WTC11 (cell line): ENCODE measurements at regions not wholly inside any gene's neighbourhood (a gene's known extent, or its start where the extent isn't known, plus 50 kb on each side); places are given as distances from the start of the nearest gene placed in this dataset.

Experiments
- ATAC-seq: fragments of 200-7000 bp; cut with Tn5 transposase; 2 replicates; pipeline ENCODE4 v1.10.0; 2021; ENCODE audit warnings: mild to moderate bottlenecking, moderate library complexity
- CTCF ChIA-PET: fragments of 300-600 bp; sonication (Branson Sonifier 250); formaldehyde crosslinking; loops from one replicate; lab custom pipeline; 2021; ENCODE audit warnings: antibody characterized with exemption; lab: Charles Lee
- POLR2A ChIA-PET: fragments of 350-600 bp; sonication (Branson Sonifier 250); formaldehyde crosslinking; loops from one replicate; lab custom pipeline; 2021; ENCODE audit warnings: antibody characterized with exemption; lab: Charles Lee
- DNase-seq: peaks from one replicate; pipeline ENCODE4 v3.0.0; 2021; ENCODE audit warnings: low spot score
- H3K27ac Mint-ChIP-seq: 2 replicates; pipeline ENCODE4 v1.8.0; 2021; ENCODE audit warnings: mixed read lengths
- H3K27me3 Mint-ChIP-seq: 2 replicates; pipeline ENCODE4 v1.8.0; 2021; ENCODE audit warnings: low read depth, mild to moderate bottlenecking, moderate library complexity, mixed read lengths
- H3K36me3 Mint-ChIP-seq: 2 replicates; pipeline ENCODE4 v1.8.0; 2021; ENCODE audit warnings: mixed read lengths
- H3K4me1 Mint-ChIP-seq: 2 replicates; pipeline ENCODE4 v1.8.0; 2022; ENCODE audit warnings: mixed read lengths
- H3K4me3 Mint-ChIP-seq: 2 replicates; pipeline ENCODE4 v1.8.0; 2021; ENCODE audit warnings: mild to moderate bottlenecking, moderate library complexity, mixed read lengths
- H3K9me3 Mint-ChIP-seq: 2 replicates; pipeline ENCODE4 v1.8.0; 2021; ENCODE audit warnings: mixed read lengths
- CREB1 ChIP-seq: sonication (generic); formaldehyde crosslinking; IDR thresholded peaks from 2 replicates; pipeline ENCODE4 v1.8.0; 2023; ENCODE audit warnings: mild to moderate bottlenecking, missing genetic modification reagents
- EMX1 ChIP-seq: fragments of 250-450 bp; sonication (Bioruptor Pico); IDR thresholded peaks from 2 replicates; pipeline ENCODE4 v1.8.0; 2021; ENCODE audit warnings: mild to moderate bottlenecking
- FOXK1 ChIP-seq: sonication (generic); formaldehyde crosslinking; IDR thresholded peaks from 2 replicates; pipeline ENCODE4 v1.8.0; 2022; ENCODE audit warnings: mild to moderate bottlenecking, moderate library complexity, missing genetic modification reagents
- KAT7 ChIP-seq: sonication (generic); formaldehyde crosslinking; IDR thresholded peaks from 2 replicates; pipeline ENCODE4 v1.8.1; 2023; ENCODE audit warnings: missing genetic modification reagents, mild to moderate bottlenecking, borderline replicate concordance
- NR2C2 ChIP-seq: sonication (generic); formaldehyde crosslinking; IDR thresholded peaks from 2 replicates; pipeline ENCODE4 v1.8.0; 2022; ENCODE audit warnings: mild to moderate bottlenecking, missing genetic modification reagents
- NR3C1 ChIP-seq: sonication (generic); formaldehyde crosslinking; conservative IDR thresholded peaks from 2 replicates; pipeline ENCODE4 v1.8.1; 2023; ENCODE audit warnings: low read depth, mild to moderate bottlenecking, missing genetic modification reagents
- SMAD4 ChIP-seq: sonication (generic); formaldehyde crosslinking; IDR thresholded peaks from 2 replicates; pipeline ENCODE4 v1.8.0; 2022; ENCODE audit warnings: mild to moderate bottlenecking, missing genetic modification reagents
- ZNF219 ChIP-seq: sonication (generic); formaldehyde crosslinking; IDR thresholded peaks from 2 replicates; pipeline ENCODE4 v1.8.0; 2023; ENCODE audit warnings: missing genetic modification reagents, mild to moderate bottlenecking, borderline replicate concordance
- TF ChIP-seq, protein P1 (sequence below): sonication (generic); formaldehyde crosslinking; IDR thresholded peaks from 2 replicates; pipeline ENCODE4 v1.8.1; 2023; ENCODE audit warnings: mild to moderate bottlenecking, missing genetic modification reagents, moderate library complexity
- TF ChIP-seq, protein P2 (sequence below): fragments of 250-450 bp; sonication (Bioruptor Pico); IDR thresholded peaks from 2 replicates; pipeline ENCODE4 v2.1.2; 2022; ENCODE audit warnings: mild to moderate bottlenecking, moderate library complexity
- TF ChIP-seq, protein P3 (sequence below): fragments of 250-450 bp; sonication (Bioruptor Pico); IDR thresholded peaks from 2 replicates; pipeline ENCODE4 v1.9.0; 2021; ENCODE audit warnings: mild to moderate bottlenecking, borderline replicate concordance
- TF ChIP-seq, protein P4 (sequence below): sonication (generic); formaldehyde crosslinking; IDR thresholded peaks from 2 replicates; pipeline ENCODE4 v1.8.1; 2023; ENCODE audit warnings: mild to moderate bottlenecking, missing genetic modification reagents
- TF ChIP-seq, protein P5 (sequence below): sonication (generic); formaldehyde crosslinking; IDR thresholded peaks from 2 replicates; pipeline ENCODE4 v1.8.1; 2023; ENCODE audit warnings: mild to moderate bottlenecking, missing genetic modification reagents
- TF ChIP-seq, protein P6 (sequence below): fragments of 200-600 bp; IDR thresholded peaks from 2 replicates; pipeline ENCODE4 v1.8.0; 2022; ENCODE audit warnings: antibody characterized with exemption
- TF ChIP-seq, protein P7 (sequence below): sonication (generic); formaldehyde crosslinking; IDR thresholded peaks from 2 replicates; pipeline ENCODE4 v1.8.1; 2023; ENCODE audit warnings: mild to moderate bottlenecking, missing genetic modification reagents, moderate library complexity
- TF ChIP-seq, protein P8 (sequence below): sonication (generic); formaldehyde crosslinking; IDR thresholded peaks from 2 replicates; pipeline ENCODE4 v1.8.1; 2023; ENCODE audit warnings: mild to moderate bottlenecking, missing genetic modification reagents, borderline replicate concordance
- TF ChIP-seq, protein P9 (sequence below): fragments of 250-450 bp; sonication (Bioruptor Pico); IDR thresholded peaks from 2 replicates; pipeline ENCODE4 v1.9.0; 2021; ENCODE audit warnings: moderate library complexity, mild to moderate bottlenecking, inconsistent platforms, borderline replicate concordance

DNA sequence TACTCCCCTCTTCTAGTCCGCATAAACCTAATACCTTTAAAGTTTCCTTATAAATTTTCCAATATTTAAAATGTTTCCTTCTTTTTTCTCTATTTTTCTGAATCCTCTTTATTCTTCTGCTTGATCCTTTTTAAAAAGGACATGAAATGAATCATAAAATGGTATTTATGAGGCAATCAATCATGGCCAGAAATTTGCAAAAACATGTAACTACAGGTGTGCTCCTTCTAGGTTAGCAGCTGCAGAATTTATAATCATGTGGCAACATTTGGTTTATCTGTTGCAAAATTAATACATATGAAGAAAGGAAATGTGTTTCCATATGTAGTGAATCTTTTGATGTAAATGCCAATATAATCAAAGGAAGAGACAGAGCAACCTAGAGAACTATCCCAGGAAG is 1008.5 kb downstream of the ANKRD7 start:
- TF ChIP-seq, protein P1, sequence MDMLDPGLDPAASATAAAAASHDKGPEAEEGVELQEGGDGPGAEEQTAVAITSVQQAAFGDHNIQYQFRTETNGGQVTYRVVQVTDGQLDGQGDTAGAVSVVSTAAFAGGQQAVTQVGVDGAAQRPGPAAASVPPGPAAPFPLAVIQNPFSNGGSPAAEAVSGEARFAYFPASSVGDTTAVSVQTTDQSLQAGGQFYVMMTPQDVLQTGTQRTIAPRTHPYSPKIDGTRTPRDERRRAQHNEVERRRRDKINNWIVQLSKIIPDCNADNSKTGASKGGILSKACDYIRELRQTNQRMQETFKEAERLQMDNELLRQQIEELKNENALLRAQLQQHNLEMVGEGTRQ (CRISPR knock-in tag): no peak
- TF ChIP-seq, protein P2, sequence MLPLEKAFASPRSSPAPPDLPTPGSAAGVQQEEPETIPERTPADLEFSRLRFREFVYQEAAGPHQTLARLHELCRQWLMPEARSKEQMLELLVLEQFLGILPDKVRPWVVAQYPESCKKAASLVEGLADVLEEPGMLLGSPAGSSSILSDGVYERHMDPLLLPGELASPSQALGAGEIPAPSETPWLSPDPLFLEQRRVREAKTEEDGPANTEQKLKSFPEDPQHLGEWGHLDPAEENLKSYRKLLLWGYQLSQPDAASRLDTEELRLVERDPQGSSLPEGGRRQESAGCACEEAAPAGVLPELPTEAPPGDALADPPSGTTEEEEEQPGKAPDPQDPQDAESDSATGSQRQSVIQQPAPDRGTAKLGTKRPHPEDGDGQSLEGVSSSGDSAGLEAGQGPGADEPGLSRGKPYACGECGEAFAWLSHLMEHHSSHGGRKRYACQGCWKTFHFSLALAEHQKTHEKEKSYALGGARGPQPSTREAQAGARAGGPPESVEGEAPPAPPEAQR (CRISPR knock-in tag): no peak
- TF ChIP-seq SMAD4 (CRISPR knock-in tag) (no peak), CREB1 (CRISPR knock-in tag) (no peak), KAT7 (no peak)
- TF ChIP-seq, protein P3, sequence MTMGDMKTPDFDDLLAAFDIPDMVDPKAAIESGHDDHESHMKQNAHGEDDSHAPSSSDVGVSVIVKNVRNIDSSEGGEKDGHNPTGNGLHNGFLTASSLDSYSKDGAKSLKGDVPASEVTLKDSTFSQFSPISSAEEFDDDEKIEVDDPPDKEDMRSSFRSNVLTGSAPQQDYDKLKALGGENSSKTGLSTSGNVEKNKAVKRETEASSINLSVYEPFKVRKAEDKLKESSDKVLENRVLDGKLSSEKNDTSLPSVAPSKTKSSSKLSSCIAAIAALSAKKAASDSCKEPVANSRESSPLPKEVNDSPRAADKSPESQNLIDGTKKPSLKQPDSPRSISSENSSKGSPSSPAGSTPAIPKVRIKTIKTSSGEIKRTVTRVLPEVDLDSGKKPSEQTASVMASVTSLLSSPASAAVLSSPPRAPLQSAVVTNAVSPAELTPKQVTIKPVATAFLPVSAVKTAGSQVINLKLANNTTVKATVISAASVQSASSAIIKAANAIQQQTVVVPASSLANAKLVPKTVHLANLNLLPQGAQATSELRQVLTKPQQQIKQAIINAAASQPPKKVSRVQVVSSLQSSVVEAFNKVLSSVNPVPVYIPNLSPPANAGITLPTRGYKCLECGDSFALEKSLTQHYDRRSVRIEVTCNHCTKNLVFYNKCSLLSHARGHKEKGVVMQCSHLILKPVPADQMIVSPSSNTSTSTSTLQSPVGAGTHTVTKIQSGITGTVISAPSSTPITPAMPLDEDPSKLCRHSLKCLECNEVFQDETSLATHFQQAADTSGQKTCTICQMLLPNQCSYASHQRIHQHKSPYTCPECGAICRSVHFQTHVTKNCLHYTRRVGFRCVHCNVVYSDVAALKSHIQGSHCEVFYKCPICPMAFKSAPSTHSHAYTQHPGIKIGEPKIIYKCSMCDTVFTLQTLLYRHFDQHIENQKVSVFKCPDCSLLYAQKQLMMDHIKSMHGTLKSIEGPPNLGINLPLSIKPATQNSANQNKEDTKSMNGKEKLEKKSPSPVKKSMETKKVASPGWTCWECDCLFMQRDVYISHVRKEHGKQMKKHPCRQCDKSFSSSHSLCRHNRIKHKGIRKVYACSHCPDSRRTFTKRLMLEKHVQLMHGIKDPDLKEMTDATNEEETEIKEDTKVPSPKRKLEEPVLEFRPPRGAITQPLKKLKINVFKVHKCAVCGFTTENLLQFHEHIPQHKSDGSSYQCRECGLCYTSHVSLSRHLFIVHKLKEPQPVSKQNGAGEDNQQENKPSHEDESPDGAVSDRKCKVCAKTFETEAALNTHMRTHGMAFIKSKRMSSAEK (CRISPR knock-in tag): no peak
- TF ChIP-seq, protein P4, sequence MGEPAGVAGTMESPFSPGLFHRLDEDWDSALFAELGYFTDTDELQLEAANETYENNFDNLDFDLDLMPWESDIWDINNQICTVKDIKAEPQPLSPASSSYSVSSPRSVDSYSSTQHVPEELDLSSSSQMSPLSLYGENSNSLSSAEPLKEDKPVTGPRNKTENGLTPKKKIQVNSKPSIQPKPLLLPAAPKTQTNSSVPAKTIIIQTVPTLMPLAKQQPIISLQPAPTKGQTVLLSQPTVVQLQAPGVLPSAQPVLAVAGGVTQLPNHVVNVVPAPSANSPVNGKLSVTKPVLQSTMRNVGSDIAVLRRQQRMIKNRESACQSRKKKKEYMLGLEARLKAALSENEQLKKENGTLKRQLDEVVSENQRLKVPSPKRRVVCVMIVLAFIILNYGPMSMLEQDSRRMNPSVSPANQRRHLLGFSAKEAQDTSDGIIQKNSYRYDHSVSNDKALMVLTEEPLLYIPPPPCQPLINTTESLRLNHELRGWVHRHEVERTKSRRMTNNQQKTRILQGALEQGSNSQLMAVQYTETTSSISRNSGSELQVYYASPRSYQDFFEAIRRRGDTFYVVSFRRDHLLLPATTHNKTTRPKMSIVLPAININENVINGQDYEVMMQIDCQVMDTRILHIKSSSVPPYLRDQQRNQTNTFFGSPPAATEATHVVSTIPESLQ: no peak
- TF ChIP-seq, protein P5, sequence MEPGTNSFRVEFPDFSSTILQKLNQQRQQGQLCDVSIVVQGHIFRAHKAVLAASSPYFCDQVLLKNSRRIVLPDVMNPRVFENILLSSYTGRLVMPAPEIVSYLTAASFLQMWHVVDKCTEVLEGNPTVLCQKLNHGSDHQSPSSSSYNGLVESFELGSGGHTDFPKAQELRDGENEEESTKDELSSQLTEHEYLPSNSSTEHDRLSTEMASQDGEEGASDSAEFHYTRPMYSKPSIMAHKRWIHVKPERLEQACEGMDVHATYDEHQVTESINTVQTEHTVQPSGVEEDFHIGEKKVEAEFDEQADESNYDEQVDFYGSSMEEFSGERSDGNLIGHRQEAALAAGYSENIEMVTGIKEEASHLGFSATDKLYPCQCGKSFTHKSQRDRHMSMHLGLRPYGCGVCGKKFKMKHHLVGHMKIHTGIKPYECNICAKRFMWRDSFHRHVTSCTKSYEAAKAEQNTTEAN (CRISPR knock-in tag): no peak
- ATAC-seq (no peak), DNase-seq (no peak)
- H3K27me3 Mint-ChIP-seq: no peaks in the 10 kb centered on the region
- H3K36me3 Mint-ChIP-seq: no peaks in the 10 kb centered on the region
- peaks cover 8% of the 10 kb centered on the region; the same call in 1 of the 2 replicates for H3K9me3 Mint-ChIP-seq
- no peak overlapping the region for H3K4me3 Mint-ChIP-seq
- ChIA-PET POLR2A (no interaction called here), CTCF (no interaction called here)
- H3K27ac Mint-ChIP-seq: no peak overlapping the region
- H3K4me1 Mint-ChIP-seq: no peaks in the 10 kb centered on the region

DNA sequence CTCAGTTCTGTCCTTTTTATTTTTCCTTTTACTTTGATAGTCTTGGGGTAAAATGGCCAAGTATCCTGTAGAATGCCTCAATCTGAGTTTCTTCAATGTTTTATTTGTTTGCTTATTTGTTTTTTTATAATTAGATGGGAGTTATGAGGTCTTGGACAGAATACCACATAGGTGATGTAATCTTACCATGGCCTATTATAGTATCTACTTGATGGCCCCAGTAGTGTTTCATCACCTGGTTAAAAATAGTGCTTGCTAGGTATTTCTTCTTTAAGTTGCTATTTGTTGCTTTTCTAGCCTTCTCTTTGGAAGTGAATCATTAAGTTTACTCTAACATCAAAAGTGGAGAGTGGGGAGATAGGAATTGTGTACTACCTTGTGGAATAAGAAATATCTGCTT is 1020.0 kb upstream of the KCND2 start:
- CTCF ChIA-PET: no interaction called here
- ATAC-seq: no peak
- POLR2A ChIA-PET: no interaction called here

More for the DNA sequence above, 1020.0 kb upstream of the KCND2 start:
- Mint-ChIP-seq H3K27me3 (no peaks in the 10 kb centered on the region), H3K9me3 (no peaks in the 10 kb centered on the region), H3K4me1 (no peaks in the 10 kb centered on the region), H3K4me3 (no peak overlapping the region), H3K36me3 (no peaks in the 10 kb centered on the region)
- DNase-seq: no peak
- TF ChIP-seq ZNF219: no peak
- TF ChIP-seq EMX1 (CRISPR knock-in tag): no peak
- TF ChIP-seq, protein P6, sequence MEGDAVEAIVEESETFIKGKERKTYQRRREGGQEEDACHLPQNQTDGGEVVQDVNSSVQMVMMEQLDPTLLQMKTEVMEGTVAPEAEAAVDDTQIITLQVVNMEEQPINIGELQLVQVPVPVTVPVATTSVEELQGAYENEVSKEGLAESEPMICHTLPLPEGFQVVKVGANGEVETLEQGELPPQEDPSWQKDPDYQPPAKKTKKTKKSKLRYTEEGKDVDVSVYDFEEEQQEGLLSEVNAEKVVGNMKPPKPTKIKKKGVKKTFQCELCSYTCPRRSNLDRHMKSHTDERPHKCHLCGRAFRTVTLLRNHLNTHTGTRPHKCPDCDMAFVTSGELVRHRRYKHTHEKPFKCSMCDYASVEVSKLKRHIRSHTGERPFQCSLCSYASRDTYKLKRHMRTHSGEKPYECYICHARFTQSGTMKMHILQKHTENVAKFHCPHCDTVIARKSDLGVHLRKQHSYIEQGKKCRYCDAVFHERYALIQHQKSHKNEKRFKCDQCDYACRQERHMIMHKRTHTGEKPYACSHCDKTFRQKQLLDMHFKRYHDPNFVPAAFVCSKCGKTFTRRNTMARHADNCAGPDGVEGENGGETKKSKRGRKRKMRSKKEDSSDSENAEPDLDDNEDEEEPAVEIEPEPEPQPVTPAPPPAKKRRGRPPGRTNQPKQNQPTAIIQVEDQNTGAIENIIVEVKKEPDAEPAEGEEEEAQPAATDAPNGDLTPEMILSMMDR: no peak
- TF ChIP-seq NR2C2 (CRISPR knock-in tag): no peak
- TF ChIP-seq, protein P7, sequence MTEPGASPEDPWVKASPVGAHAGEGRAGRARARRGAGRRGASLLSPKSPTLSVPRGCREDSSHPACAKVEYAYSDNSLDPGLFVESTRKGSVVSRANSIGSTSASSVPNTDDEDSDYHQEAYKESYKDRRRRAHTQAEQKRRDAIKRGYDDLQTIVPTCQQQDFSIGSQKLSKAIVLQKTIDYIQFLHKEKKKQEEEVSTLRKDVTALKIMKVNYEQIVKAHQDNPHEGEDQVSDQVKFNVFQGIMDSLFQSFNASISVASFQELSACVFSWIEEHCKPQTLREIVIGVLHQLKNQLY (CRISPR knock-in tag): no peak
- no peak for TF ChIP-seq FOXK1 (CRISPR knock-in tag)
- TF ChIP-seq, protein P8, sequence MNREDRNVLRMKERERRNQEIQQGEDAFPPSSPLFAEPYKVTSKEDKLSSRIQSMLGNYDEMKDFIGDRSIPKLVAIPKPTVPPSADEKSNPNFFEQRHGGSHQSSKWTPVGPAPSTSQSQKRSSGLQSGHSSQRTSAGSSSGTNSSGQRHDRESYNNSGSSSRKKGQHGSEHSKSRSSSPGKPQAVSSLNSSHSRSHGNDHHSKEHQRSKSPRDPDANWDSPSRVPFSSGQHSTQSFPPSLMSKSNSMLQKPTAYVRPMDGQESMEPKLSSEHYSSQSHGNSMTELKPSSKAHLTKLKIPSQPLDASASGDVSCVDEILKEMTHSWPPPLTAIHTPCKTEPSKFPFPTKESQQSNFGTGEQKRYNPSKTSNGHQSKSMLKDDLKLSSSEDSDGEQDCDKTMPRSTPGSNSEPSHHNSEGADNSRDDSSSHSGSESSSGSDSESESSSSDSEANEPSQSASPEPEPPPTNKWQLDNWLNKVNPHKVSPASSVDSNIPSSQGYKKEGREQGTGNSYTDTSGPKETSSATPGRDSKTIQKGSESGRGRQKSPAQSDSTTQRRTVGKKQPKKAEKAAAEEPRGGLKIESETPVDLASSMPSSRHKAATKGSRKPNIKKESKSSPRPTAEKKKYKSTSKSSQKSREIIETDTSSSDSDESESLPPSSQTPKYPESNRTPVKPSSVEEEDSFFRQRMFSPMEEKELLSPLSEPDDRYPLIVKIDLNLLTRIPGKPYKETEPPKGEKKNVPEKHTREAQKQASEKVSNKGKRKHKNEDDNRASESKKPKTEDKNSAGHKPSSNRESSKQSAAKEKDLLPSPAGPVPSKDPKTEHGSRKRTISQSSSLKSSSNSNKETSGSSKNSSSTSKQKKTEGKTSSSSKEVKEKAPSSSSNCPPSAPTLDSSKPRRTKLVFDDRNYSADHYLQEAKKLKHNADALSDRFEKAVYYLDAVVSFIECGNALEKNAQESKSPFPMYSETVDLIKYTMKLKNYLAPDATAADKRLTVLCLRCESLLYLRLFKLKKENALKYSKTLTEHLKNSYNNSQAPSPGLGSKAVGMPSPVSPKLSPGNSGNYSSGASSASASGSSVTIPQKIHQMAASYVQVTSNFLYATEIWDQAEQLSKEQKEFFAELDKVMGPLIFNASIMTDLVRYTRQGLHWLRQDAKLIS (CRISPR knock-in tag): no peak
- TF ChIP-seq, protein P9, sequence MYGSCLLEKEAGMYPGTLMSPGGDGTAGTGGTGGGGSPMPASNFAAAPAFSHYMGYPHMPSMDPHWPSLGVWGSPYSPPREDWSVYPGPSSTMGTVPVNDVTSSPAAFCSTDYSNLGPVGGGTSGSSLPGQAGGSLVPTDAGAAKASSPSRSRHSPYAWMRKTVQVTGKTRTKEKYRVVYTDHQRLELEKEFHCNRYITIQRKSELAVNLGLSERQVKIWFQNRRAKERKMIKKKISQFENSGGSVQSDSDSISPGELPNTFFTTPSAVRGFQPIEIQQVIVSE (CRISPR knock-in tag): no peak
- no peak for TF ChIP-seq NR3C1 (CRISPR knock-in tag)
- TF ChIP-seq, all 79 proteins: peak for 0
- no peak overlapping the region for H3K27ac Mint-ChIP-seq
